ENCODE measurements at regions not wholly inside any gene's neighbourhood (a gene's known extent, or its start where the extent isn't known, plus 50 kb on each side); places are given as distances from the start of the nearest gene placed in this dataset.

GRCh38 chr22:45103756-45104155, 60.0 kb upstream of the NUP50 start:
- H3K27ac ChIP-seq: no peak overlapping the region
- peaks cover 0 to 56% (median 21%) of the 10 kb centered on the region in 9 donors for H3K27me3 ChIP-seq
- H3K4me3 ChIP-seq: no peak overlapping the region
- ATAC-seq: no peak
- intact Hi-C loops (cut with DNase I): loop anchor here in 2 of 10 donors (5.0 to 10.0 kb wide), 2 partner anchors 161 to 329 kb away; no protein-coding TSS in a partner anchor
- no peak for TF ChIP-seq POLR2A (IDR thresholded peaks at IDR 0.05)
- no peak for TF ChIP-seq CTCF (IDR thresholded peaks at IDR 0.05)
- H3K36me3 ChIP-seq: no peaks in the 10 kb centered on the region
- DNase-seq: no peak
- 62 to 69% (median 64%) methylated on average over 10 of the region's 10 CpGs for WGBS, 4 donors
- H3K9me3 ChIP-seq: no peaks in the 10 kb centered on the region
- H3K4me1 ChIP-seq: no peaks in the 10 kb centered on the region

GRCh38 chr22:45104313-45104712, 59.4 kb upstream of the NUP50 start:
- H3K9me3 ChIP-seq: no peaks in the 10 kb centered on the region
- H3K27ac ChIP-seq: no peak overlapping the region
- peaks cover 0 to 52% (median 18%) of the 10 kb centered on the region in 9 donors for H3K27me3 ChIP-seq
- intact Hi-C loops (cut with DNase I): loop anchor here in 2 of 10 donors (5.0 to 10.0 kb wide), 2 partner anchors 160 to 328 kb away; no protein-coding TSS in a partner anchor
- H3K36me3 ChIP-seq: no peaks in the 10 kb centered on the region
- H3K4me3 ChIP-seq: no peak overlapping the region
- WGBS, 4 donors: 88 to 93% (median 91%) methylated on average over 10 of the region's 10 CpGs
- ATAC-seq (no peak), DNase-seq (no peak)
- no peaks in the 10 kb centered on the region for H3K4me1 ChIP-seq
- no peak for TF ChIP-seq POLR2A (IDR thresholded peaks at IDR 0.05)
- no peak for TF ChIP-seq CTCF (IDR thresholded peaks at IDR 0.05)

- Histone ChIP-seq H3K4me3 (no peak overlapping the region), H3K36me3 (no peaks in the 10 kb centered on the region), H3K4me1 (no peaks in the 10 kb centered on the region), H3K27ac (no peak overlapping the region), H3K27me3 (peaks cover 0 to 45% (median 18%) of the 10 kb centered on the region in 9 donors), H3K9me3 (no peaks in the 10 kb centered on the region)
- ATAC-seq (no peak), DNase-seq (no peak)
- TF ChIP-seq POLR2A (IDR thresholded peaks at IDR 0.05) (no peak), CTCF (IDR thresholded peaks at IDR 0.05) (no peak)
- intact Hi-C loops (cut with DNase I): loop anchor here in 1 of 10 donors (10.0 kb wide), 1 partner anchor 160 kb away; no protein-coding TSS in a partner anchor
- WGBS, 4 donors: 63 to 68% (median 66%) methylated on average over 10 of the region's 10 CpGs
Observed at GRCh38 chr22:45105281-45105702, 58.4 kb upstream of the NUP50 start.

- no peak overlapping the region for H3K4me3 ChIP-seq
- H3K4me1 ChIP-seq: no peaks in the 10 kb centered on the region
- H3K9me3 ChIP-seq: peaks cover 0 to 3% (median 0%) of the 10 kb centered on the region in 12 donors
- H3K36me3 ChIP-seq: no peaks in the 10 kb centered on the region
- DNase-seq: no peak
- no peak for TF ChIP-seq POLR2A (IDR thresholded peaks at IDR 0.05)
- TF ChIP-seq CTCF (IDR thresholded peaks at IDR 0.05): no peak
- H3K27me3 ChIP-seq: peaks cover 0 to 22% (median 4%) of the 10 kb centered on the region in 9 donors
- intact Hi-C loops (cut with DNase I): loop anchor here in 1 of 10 donors (10.0 kb wide), 1 partner anchor 157 kb away; no protein-coding TSS in a partner anchor
- ATAC-seq: no peak
- 85 to 92% (median 89%) methylated on average over 6 of the region's 6 CpGs for WGBS, 4 donors
- no peak overlapping the region for H3K27ac ChIP-seq
Observed at GRCh38 chr22:45107671-45108070, 56.1 kb upstream of the NUP50 start.

All from heart left ventricle (tissue), 16 donors.